GM23338 (cell line): ENCODE measurements at regions not wholly inside any gene's neighbourhood (a gene's known extent, or its start where the extent isn't known, plus 50 kb on each side); places are given as distances from the start of the nearest gene placed in this dataset.

ENCODE experiments used
- ATAC-seq: fragments of 200-7000 bp; cut with Tn5 transposase; 3 replicates; pipeline ENCODE4 v1.9.1; 2020
- DNase-seq: peaks from one replicate; pipeline ENCODE4 v3.0.0-alpha.2; 2015; ENCODE audit warnings: low spot score
- H2AFZ ChIP-seq: fragments of 200-600 bp; sonication (generic); 2 replicates; pipeline ENCODE4 v1.8.0; 2016; ENCODE audit warnings: antibody characterized with exemption, mild to moderate bottlenecking, moderate library complexity
- H3F3A ChIP-seq: fragments of 200-600 bp; sonication (generic); replicated peaks from 2 replicates; pipeline ENCODE4 v1.8.0; 2017; ENCODE audit warnings: antibody characterized with exemption, mixed run types, low read depth
- H3K27ac ChIP-seq: fragments of 200-600 bp; sonication (generic); 2 replicates; pipeline ENCODE4 v1.6.1; 2016; ENCODE audit warnings: low read depth
- H3K27me3 ChIP-seq: fragments of 200-600 bp; sonication (generic); 2 replicates; pipeline ENCODE4 v1.8.0; 2016; ENCODE audit warnings: mild to moderate bottlenecking, mixed run types, moderate library complexity; ENCODE audit not compliant: insufficient read depth
- H3K36me3 ChIP-seq: fragments of 200-600 bp; sonication (generic); 2 replicates; pipeline ENCODE4 v1.8.0; 2016; ENCODE audit warnings: mild to moderate bottlenecking; ENCODE audit not compliant: insufficient read depth
- H3K4me1 ChIP-seq: fragments of 200-600 bp; sonication (generic); 2 replicates; pipeline ENCODE4 v1.8.0; 2016; ENCODE audit warnings: mild to moderate bottlenecking, moderate library complexity; ENCODE audit not compliant: insufficient read depth
- H3K4me2 ChIP-seq: fragments of 200-600 bp; sonication (generic); 2 replicates; pipeline ENCODE4 v1.7.1; 2017; ENCODE audit warnings: mixed run types
- H3K4me3 ChIP-seq: fragments of 200-600 bp; sonication (generic); 2 replicates; pipeline ENCODE4 v1.6.1; 2016; ENCODE audit warnings: mixed run types
- H3K79me2 ChIP-seq: fragments of 200-600 bp; sonication (generic); replicated peaks from 2 replicates; pipeline ENCODE4 v1.8.0; 2017; ENCODE audit warnings: mild to moderate bottlenecking; ENCODE audit not compliant: insufficient read depth
- H3K9me2 ChIP-seq: fragments of 200-600 bp; sonication (generic); 2 replicates; pipeline ENCODE4 v1.8.0; 2017; ENCODE audit not compliant: insufficient read depth
- H4K20me1 ChIP-seq: fragments of 200-600 bp; sonication (generic); replicated peaks from 2 replicates; pipeline ENCODE4 v1.8.0; 2017; ENCODE audit warnings: mild to moderate bottlenecking; ENCODE audit not compliant: insufficient read depth
- H3K27ac Mint-ChIP-seq: 2 replicates; pipeline ENCODE4 v1.8.0; 2020; ENCODE audit warnings: inconsistent platforms, mild to moderate bottlenecking, moderate library complexity, mixed read lengths
- H3K27me3 Mint-ChIP-seq: 3 replicates; pipeline ENCODE4 v1.8.0; 2022; ENCODE audit warnings: low read depth, mild to moderate bottlenecking, moderate library complexity, mixed read lengths, inconsistent platforms; ENCODE audit not compliant: insufficient read depth, poor library complexity
- H3K36me3 Mint-ChIP-seq: 3 replicates; pipeline ENCODE4 v1.8.0; 2021; ENCODE audit warnings: low read depth, mild to moderate bottlenecking, inconsistent platforms, moderate library complexity, mixed read lengths
- H3K4me1 Mint-ChIP-seq: 3 replicates; pipeline ENCODE4 v1.8.0; 2020; ENCODE audit warnings: mild to moderate bottlenecking, inconsistent platforms, mixed read lengths
- H3K4me3 Mint-ChIP-seq: 3 replicates; pipeline ENCODE4 v1.8.0; 2021; ENCODE audit warnings: moderate library complexity, mild to moderate bottlenecking, inconsistent platforms, mixed read lengths
- H3K9me3 Mint-ChIP-seq: 3 replicates; pipeline ENCODE4 v1.8.0; 2020; ENCODE audit warnings: moderate library complexity, mild to moderate bottlenecking, inconsistent platforms, mixed read lengths
- CREB1 ChIP-seq: fragments of 250-450 bp; sonication (Bioruptor Pico); IDR thresholded peaks from 2 replicates; pipeline ENCODE4 v1.5.0; 2020; ENCODE audit warnings: low read depth, mild to moderate bottlenecking, moderate library complexity
- CTCF ChIP-seq, 2 experiments: fragments of 200-600 bp in 1 of 2; sonication (generic) in 1 of 2; conservative IDR thresholded peaks; 2 replicates each; pipeline versions ENCODE4 v1.5.1 to v1.6.1; 2016 to 2017; ENCODE audit warnings: antibody characterized with exemption in 2 of 2, low read depth in 2 of 2, mild to moderate bottlenecking in 2 of 2, moderate library complexity in 1 of 2
- ETS1 ChIP-seq: IDR thresholded peaks from 2 replicates; pipeline ENCODE4 v1.6.1; 2016; ENCODE audit warnings: antibody characterized with exemption
- EZH2 ChIP-seq: fragments of 200-600 bp; sonication (generic); IDR thresholded peaks from one replicate; pipeline ENCODE4 v1.8.0; 2017; ENCODE audit warnings: antibody characterized with exemption, mild to moderate bottlenecking, low read depth; ENCODE audit not compliant: unreplicated experiment
- NANOG ChIP-seq: IDR thresholded peaks from 2 replicates; pipeline ENCODE4 v1.6.1; 2016; ENCODE audit warnings: antibody characterized with exemption, borderline replicate concordance
- POLR2AphosphoS5 ChIP-seq: IDR thresholded peaks from 2 replicates; pipeline ENCODE4 v1.6.1; 2016; ENCODE audit warnings: antibody characterized with exemption, low read depth
- REST ChIP-seq: IDR thresholded peaks from one replicate; pipeline ENCODE4 v1.6.1; 2018; ENCODE audit warnings: antibody characterized with exemption; ENCODE audit not compliant: unreplicated experiment
- ZNF331 ChIP-seq: fragments of 250-450 bp; sonication (Bioruptor Pico); IDR thresholded peaks from 2 replicates; pipeline ENCODE4 v1.5.0; 2020; ENCODE audit warnings: low read depth, mild to moderate bottlenecking, moderate library complexity
- ZNF462 ChIP-seq: fragments of 250-450 bp; sonication (Bioruptor Pico); IDR thresholded peaks from 2 replicates; pipeline ENCODE4 v1.5.0; 2020; ENCODE audit warnings: mild to moderate bottlenecking, moderate library complexity

GRCh38 chr13:109416001-109416400, 370.4 kb downstream of the IRS2 start (continued):
- TF ChIP-seq CREB1 (CRISPR knock-in tag) (no peak), ZNF331 (no peak), ETS1 (no peak), CTCF (conservative IDR thresholded peaks at IDR 0.05; ENCODE audit: low read depth in 2 of 2) (no peak), REST (no peak)

GRCh38 chr13:109415057-109415456, 371.3 kb downstream of the IRS2 start:
- no peak overlapping the region for H3K4me3 Mint-ChIP-seq
- peaks cover 8% of the 10 kb centered on the region; the same call in 2 of the 3 replicates for H3K4me1 Mint-ChIP-seq
- H3K27me3 Mint-ChIP-seq: no peaks in the 10 kb centered on the region
- H2AFZ ChIP-seq: no peak overlapping the region
- no peak overlapping the region for H3K27ac Mint-ChIP-seq
- DNase-seq: no peak
- no peaks in the 10 kb centered on the region for H3K9me3 Mint-ChIP-seq
- H3K9me2 ChIP-seq: no peaks in the 10 kb centered on the region
- no peaks in the 10 kb centered on the region for H3K36me3 Mint-ChIP-seq
- H3K36me3 ChIP-seq: no peaks in the 10 kb centered on the region
- no peak for ATAC-seq
- H3K27me3 ChIP-seq: no peaks in the 10 kb centered on the region
- no peaks in the 10 kb centered on the region for H3K79me2 ChIP-seq
- no peaks in the 10 kb centered on the region for H3K4me1 ChIP-seq
- no peak overlapping the region for H3K4me2 ChIP-seq
- H3F3A ChIP-seq: no peaks in the 10 kb centered on the region
- H3K27ac ChIP-seq: no peak overlapping the region
- no peaks in the 10 kb centered on the region for H4K20me1 ChIP-seq
- H3K4me3 ChIP-seq: no peak overlapping the region
- no peak for TF ChIP-seq NANOG
- no peak for TF ChIP-seq EZH2
- TF ChIP-seq ZNF462 (CRISPR knock-in tag): no peak
- TF ChIP-seq CREB1 (CRISPR knock-in tag): no peak
- no peak for TF ChIP-seq POLR2AphosphoS5
- no peak for TF ChIP-seq ETS1
